Skeletal muscle tissue (tissue), 3 donors: ENCODE measurements at regions not wholly inside any gene's neighbourhood (a gene's known extent, or its start where the extent isn't known, plus 50 kb on each side); places are given as distances from the start of the nearest gene placed in this dataset.

Experiments used
- H3K27ac ChIP-seq: one replicate; pipeline ENCODE4 v1.7.0; 2013; ENCODE audit warnings: mild to moderate bottlenecking, low read depth, low read length, inconsistent platforms
- H3K27me3 ChIP-seq, 3 donors: one replicate each; pipeline ENCODE4 v1.7.0; 2013; ENCODE audit warnings: low read length in 3 of 3; ENCODE audit not compliant: control insufficient read depth in 3 of 3, insufficient read depth in 3 of 3
- H3K36me3 ChIP-seq, 3 donors: one replicate each; pipeline ENCODE4 v1.7.0; 2013; ENCODE audit warnings: low read length in 3 of 3; ENCODE audit not compliant: control insufficient read depth in 3 of 3, insufficient read depth in 3 of 3
- H3K4me1 ChIP-seq, 3 donors: one replicate each; pipeline ENCODE4 v1.7.0; 2013; ENCODE audit warnings: low read length in 3 of 3, mild to moderate bottlenecking in 3 of 3; ENCODE audit not compliant: control insufficient read depth in 3 of 3, insufficient read depth in 3 of 3
- H3K4me3 ChIP-seq, 3 donors: one replicate each; pipeline ENCODE4 v1.7.0; 2013; ENCODE audit warnings: low read length in 3 of 3
- H3K9ac ChIP-seq, 3 donors: one replicate each; pipeline ENCODE4 v1.7.0; 2013; ENCODE audit warnings: low read length in 3 of 3, mild to moderate bottlenecking in 3 of 3, moderate library complexity in 2 of 3, low read depth in 1 of 3
- H3K9me3 ChIP-seq, 3 donors: one replicate each; pipeline ENCODE4 v1.7.0; 2013; ENCODE audit warnings: low read length in 3 of 3; ENCODE audit not compliant: control insufficient read depth in 3 of 3
- donor health status: Osteomylitis.

DNA sequence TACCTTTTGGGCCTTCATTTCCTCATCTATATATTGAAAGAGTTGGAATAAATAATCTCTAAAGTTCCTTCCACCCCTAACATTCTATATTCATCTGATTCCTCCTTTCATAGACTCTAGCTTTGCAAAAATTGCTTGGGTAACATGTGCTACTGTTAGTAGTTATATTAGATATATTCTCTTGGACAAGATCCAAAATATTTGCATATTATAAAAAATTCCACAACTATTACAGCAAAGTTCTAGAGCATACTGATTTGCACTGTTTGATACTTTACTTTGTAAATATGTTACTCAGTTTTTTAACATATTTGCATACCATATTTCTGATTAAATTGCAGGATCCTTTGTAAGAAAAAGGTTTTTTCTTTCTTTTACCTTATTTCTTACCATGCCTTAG lies 95.9 kb upstream of the UBE2E2 start:
- no peak overlapping the region for H3K9ac ChIP-seq
- no peak overlapping the region for H3K27ac ChIP-seq
- H3K9me3 ChIP-seq = peaks cover 0 to 2% (median 0%) of the 10 kb centered on the region in 3 donors
- H3K27me3 ChIP-seq = no peaks in the 10 kb centered on the region
- no peaks in the 10 kb centered on the region for H3K36me3 ChIP-seq
- H3K4me3 ChIP-seq = no peak overlapping the region
- no peaks in the 10 kb centered on the region for H3K4me1 ChIP-seq

GRCh38 chr3:23108451-23109057 lies 94.6 kb upstream of the UBE2E2 start:
- H3K36me3 ChIP-seq = no peaks in the 10 kb centered on the region
- no peak overlapping the region for H3K27ac ChIP-seq
- peaks cover 0 to 3% (median 0%) of the 10 kb centered on the region in 3 donors for H3K4me1 ChIP-seq
- H3K4me3 ChIP-seq = no peak overlapping the region
- H3K9me3 ChIP-seq = peaks cover 0 to 2% (median 0%) of the 10 kb centered on the region in 3 donors
- H3K9ac ChIP-seq = no peak overlapping the region
- H3K27me3 ChIP-seq = no peaks in the 10 kb centered on the region

DNA sequence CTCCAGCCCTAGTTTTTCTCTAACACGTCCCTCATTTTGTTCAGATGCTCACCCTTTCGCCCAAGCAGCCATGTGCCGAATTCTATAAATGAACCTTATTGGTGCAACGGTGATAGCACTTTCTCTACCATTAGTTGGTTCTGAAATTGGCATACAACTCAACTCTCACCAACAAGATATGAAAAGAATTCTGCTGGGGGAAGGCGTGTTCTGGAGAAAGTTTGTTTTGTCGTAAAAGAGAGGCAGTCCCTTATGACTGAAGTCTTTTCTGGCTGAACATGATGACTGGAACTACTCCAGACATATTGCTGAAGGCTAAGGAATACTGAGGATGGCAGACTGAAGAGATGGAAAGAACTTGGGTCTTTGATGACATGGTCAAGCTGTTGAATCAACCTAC lies 91.8 kb upstream of the UBE2E2 start:
- Histone ChIP-seq H3K9ac (no peak overlapping the region), H3K27ac (no peak overlapping the region), H3K27me3 (no peaks in the 10 kb centered on the region)

GRCh38 chr3:23111797-23112196 lies 91.3 kb upstream of the UBE2E2 start:
- Histone ChIP-seq H3K27ac (no peak overlapping the region), H3K4me3 (no peak overlapping the region), H3K4me1 (peaks cover 0 to 3% (median 0%) of the 10 kb centered on the region in 3 donors), H3K9ac (no peak overlapping the region), H3K27me3 (no peaks in the 10 kb centered on the region), H3K36me3 (no peaks in the 10 kb centered on the region), H3K9me3 (peaks cover 0 to 2% (median 0%) of the 10 kb centered on the region in 3 donors)

More for the DNA sequence above, 91.8 kb upstream of the UBE2E2 start:
- Histone ChIP-seq H3K9me3 (peaks cover 0 to 2% (median 0%) of the 10 kb centered on the region in 3 donors), H3K4me3 (no peak overlapping the region), H3K36me3 (no peaks in the 10 kb centered on the region), H3K4me1 (peaks cover 0 to 3% (median 0%) of the 10 kb centered on the region in 3 donors)

GRCh38 chr3:23112491-23112890 lies 90.6 kb upstream of the UBE2E2 start:
- no peaks in the 10 kb centered on the region for H3K36me3 ChIP-seq
- H3K4me1 ChIP-seq = peaks cover 0 to 3% (median 0%) of the 10 kb centered on the region in 3 donors
- no peak overlapping the region for H3K4me3 ChIP-seq
- no peaks in the 10 kb centered on the region for H3K27me3 ChIP-seq
- H3K27ac ChIP-seq = no peak overlapping the region
- H3K9me3 ChIP-seq = peaks cover 0 to 2% (median 0%) of the 10 kb centered on the region in 3 donors
- no peak overlapping the region for H3K9ac ChIP-seq

- H3K4me3 ChIP-seq = no peak overlapping the region
- no peaks in the 10 kb centered on the region for H3K9me3 ChIP-seq
- H3K9ac ChIP-seq = no peak overlapping the region
- H3K4me1 ChIP-seq = peaks cover 0 to 6% (median 3%) of the 10 kb centered on the region in 3 donors
- H3K27ac ChIP-seq = no peak overlapping the region
- no peaks in the 10 kb centered on the region for H3K27me3 ChIP-seq
- H3K36me3 ChIP-seq = no peaks in the 10 kb centered on the region
Measured at GRCh38 chr3:23113455-23114171, 89.5 kb upstream of the UBE2E2 start.

- Histone ChIP-seq H3K4me3 (no peak overlapping the region), H3K9ac (no peak overlapping the region), H3K36me3 (no peaks in the 10 kb centered on the region), H3K4me1 (peaks cover 0 to 6% (median 3%) of the 10 kb centered on the region in 3 donors), H3K9me3 (no peaks in the 10 kb centered on the region), H3K27ac (no peak overlapping the region), H3K27me3 (no peaks in the 10 kb centered on the region)
Measured at GRCh38 chr3:23114432-23114831, 88.7 kb upstream of the UBE2E2 start.

DNA sequence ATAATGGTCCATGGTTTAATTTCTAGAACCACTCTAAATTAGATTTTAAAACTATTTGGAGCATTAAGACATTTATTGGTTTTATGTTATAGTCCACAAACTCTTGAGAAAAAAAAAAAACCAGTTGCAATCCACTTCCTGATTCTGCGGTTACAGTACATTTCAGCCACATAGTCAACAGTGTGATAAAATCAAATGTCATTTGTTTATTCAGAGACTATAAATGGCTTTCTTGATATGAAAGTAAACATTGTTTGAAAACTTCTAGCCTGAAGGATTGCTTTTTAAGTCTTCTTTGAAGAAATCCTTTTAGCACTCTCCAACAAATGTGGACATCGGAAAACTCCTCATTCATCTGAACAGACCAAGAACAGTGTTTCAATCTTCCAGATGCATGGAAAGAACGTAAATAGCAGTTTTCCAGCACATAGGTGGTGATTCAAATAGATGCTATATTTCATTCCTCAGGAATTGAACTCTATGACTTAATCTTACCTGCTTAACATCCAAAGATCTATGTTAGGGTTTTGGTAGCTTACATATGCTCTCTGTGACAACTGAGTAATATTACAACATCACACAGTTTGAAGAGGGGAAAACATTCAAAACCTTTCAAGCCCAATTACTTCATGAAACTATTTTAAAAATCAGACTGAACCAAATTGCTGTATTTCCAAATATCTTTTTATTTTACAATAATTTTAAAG lies 87.8 kb upstream of the UBE2E2 start:
- no peaks in the 10 kb centered on the region for H3K36me3 ChIP-seq
- H3K4me1 ChIP-seq = peaks cover 0 to 6% (median 3%) of the 10 kb centered on the region in 3 donors
- H3K9ac ChIP-seq = no peak overlapping the region
- no peak overlapping the region for H3K27ac ChIP-seq
- H3K27me3 ChIP-seq = no peaks in the 10 kb centered on the region
- H3K9me3 ChIP-seq = no peaks in the 10 kb centered on the region
- no peak overlapping the region for H3K4me3 ChIP-seq

DNA sequence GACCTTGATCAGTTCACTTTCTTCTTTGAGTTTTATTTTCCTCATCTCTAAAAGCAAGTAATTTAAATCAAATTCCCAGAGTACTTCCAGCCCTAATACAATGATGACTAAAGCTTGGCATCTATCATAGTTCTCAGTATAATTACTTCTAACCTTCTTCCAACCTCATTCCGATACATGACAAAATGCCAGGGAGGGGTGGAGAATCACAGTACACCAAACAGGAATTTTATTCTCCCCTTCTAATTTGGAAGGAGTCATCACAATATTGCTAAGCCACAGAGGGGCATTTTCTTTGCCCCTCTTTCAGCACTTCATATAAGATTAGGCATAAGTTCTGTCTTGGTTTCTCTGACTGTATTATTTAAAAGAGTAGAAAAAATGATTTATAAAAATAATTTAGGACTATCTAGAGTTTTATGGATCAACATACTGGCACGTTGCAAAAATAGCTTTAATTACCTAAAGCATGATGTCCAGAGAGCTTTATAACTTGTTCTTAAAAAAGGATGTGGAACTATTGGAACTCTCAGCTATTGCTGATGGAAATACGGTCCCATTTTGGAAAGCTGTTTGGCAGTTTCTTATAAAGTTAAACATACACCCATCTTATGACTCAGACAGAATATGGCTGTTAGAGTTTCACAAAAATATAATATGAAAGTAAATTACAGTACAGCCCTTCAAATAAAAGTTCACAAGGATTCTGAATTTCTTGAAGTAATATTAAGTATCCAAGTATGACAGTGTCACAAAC lies 86.9 kb upstream of the UBE2E2 start:
- Histone ChIP-seq H3K27me3 (no peaks in the 10 kb centered on the region), H3K9ac (no peak overlapping the region), H3K4me3 (no peak overlapping the region), H3K36me3 (no peaks in the 10 kb centered on the region), H3K4me1 (peaks cover 0 to 6% (median 3%) of the 10 kb centered on the region in 3 donors), H3K27ac (no peak overlapping the region), H3K9me3 (no peaks in the 10 kb centered on the region)
